ENCODE measurements at regions not wholly inside any gene's neighbourhood (a gene's known extent, or its start where the extent isn't known, plus 50 kb on each side); places are given as distances from the start of the nearest gene placed in this dataset.
"Not testable (repeated sequence)": the region's sequence is repeated elsewhere in the genome, so short reads cannot be mapped to it uniquely, and the experiment has no call there.

DNA sequence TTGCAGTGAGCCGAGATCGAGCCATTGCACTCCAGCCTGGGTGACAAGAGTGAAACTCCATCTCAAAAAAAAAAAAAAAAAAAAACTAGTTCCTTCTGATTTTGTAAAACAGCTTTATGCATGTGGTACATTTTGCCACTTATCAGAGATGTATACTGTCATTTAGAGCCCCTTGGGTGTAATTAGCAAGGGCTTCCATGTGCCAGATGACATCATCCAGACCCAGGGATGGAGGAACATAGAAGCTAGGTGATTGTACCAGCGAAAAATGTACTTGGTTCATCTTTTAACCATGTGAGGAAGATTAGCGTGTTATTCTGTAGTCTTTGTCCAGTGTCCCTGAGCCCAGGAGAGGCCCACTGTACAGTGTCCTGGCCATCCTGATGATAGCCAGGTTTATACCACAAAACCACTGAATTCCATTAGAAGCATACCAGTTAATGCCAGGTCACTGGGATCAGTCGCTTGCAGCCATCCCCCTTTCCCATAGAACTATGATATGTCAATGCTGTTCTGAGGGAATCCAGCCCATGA is 239.3 kb upstream of the SGCD start:
- no peak overlapping the region for H3K4me3 ChIP-seq
- ChIA-PET CTCF (no interaction called here), POLR2A (ENCODE audit: unreplicated experiment) (no interaction called here)
- H3K79me2 ChIP-seq (ENCODE audit: low read depth): no peaks in the 10 kb centered on the region
- H3K4me2 ChIP-seq: no peak overlapping the region
- no peaks in the 10 kb centered on the region for H3K9me2 ChIP-seq (ENCODE audit: insufficient read depth)
- intact Hi-C loops (cut with micrococcal nuclease; ENCODE audit: unreplicated experiment): no loop called here
- H3K36me3 ChIP-seq (ENCODE audit: low read depth): no peaks in the 10 kb centered on the region
- H3K4me1 ChIP-seq (replicated peaks; ENCODE audit: insufficient read depth): no peaks in the 10 kb centered on the region
- no peaks in the 10 kb centered on the region for H3K27me3 ChIP-seq (ENCODE audit: insufficient read depth, low read depth)
- peaks cover 4% of the 10 kb centered on the region; the same call in 1 of the 2 replicates for H3K9me3 ChIP-seq (ENCODE audit: insufficient read depth, low read depth)
- no peaks in the 10 kb centered on the region for H4K20me1 ChIP-seq (ENCODE audit: insufficient read depth)
- no TSS peak for BruUV-seq (replicated peaks)
- H3F3A ChIP-seq (ENCODE audit: insufficient read depth, low read depth): no peaks in the 10 kb centered on the region
- no peak overlapping the region for H2AFZ ChIP-seq
- DNase-seq: no peak
- TF ChIP-seq EZH2 (IDR thresholded peaks at IDR 0.05; ENCODE audit: low read depth): no peak
- TF ChIP-seq, protein P1, sequence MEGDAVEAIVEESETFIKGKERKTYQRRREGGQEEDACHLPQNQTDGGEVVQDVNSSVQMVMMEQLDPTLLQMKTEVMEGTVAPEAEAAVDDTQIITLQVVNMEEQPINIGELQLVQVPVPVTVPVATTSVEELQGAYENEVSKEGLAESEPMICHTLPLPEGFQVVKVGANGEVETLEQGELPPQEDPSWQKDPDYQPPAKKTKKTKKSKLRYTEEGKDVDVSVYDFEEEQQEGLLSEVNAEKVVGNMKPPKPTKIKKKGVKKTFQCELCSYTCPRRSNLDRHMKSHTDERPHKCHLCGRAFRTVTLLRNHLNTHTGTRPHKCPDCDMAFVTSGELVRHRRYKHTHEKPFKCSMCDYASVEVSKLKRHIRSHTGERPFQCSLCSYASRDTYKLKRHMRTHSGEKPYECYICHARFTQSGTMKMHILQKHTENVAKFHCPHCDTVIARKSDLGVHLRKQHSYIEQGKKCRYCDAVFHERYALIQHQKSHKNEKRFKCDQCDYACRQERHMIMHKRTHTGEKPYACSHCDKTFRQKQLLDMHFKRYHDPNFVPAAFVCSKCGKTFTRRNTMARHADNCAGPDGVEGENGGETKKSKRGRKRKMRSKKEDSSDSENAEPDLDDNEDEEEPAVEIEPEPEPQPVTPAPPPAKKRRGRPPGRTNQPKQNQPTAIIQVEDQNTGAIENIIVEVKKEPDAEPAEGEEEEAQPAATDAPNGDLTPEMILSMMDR (conservative IDR thresholded peaks at IDR 0.05): no peak
- no peak overlapping the region for H3K27ac ChIP-seq

DNA sequence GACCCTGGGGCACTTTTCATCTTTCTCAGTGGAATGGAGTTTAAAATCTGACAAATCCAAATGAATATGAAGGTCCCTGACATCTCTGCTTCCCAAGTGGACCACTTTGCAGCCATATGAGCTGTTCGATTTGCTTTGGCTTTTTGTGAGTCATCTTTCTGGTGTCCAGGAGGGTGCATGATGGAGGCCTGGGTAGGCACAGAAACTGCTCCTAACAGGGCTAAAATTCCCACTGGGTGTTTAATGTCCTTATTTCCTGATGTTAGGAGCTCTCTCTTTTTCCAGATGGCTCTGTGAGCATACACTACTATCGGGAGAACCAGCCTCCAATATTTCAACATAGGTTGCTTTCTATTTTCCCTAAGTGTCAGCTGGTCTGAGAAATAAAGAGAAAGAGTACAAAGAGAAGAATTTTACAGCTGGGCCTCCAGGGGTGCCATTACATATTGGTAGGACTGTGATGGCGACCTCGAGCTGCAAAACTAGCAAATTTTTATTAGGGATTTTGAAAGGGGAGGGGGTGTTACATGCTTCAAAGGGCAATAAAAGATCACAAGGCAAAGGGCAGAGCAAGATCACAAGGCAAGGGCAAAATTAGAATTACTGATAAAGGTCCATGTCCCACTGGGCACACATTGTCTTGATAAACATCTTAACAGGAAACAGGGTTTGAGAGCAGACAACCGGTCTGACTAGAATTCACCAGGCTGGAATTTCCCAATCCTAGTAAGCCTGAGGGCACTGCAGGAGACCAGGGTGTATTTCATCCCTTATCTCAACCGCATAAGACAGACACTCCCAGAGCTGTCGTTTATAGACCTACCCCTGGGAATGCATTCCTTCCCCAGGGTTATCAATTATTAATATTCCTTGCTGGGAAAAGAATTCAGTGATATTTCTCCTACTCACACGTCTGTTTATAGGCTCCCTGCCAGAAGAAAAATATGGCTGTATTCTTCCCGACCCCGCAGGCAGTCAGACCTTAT is 236.7 kb upstream of the SGCD start:
- DNase-seq; H4K20me1 ChIP-seq (ENCODE audit: insufficient read depth); H2AFZ ChIP-seq; POLR2A ChIA-PET (ENCODE audit: unreplicated experiment); H3F3A ChIP-seq (ENCODE audit: insufficient read depth, low read depth); H3K79me2 ChIP-seq (ENCODE audit: low read depth); H3K27me3 ChIP-seq (ENCODE audit: insufficient read depth, low read depth); H3K9me3 ChIP-seq (ENCODE audit: insufficient read depth, low read depth); BruUV-seq (replicated peaks); H3K4me1 ChIP-seq (replicated peaks; ENCODE audit: insufficient read depth); CTCF ChIA-PET; H3K4me2 ChIP-seq; H3K9me2 ChIP-seq (ENCODE audit: insufficient read depth); H3K27ac ChIP-seq; intact Hi-C loops (cut with micrococcal nuclease; ENCODE audit: unreplicated experiment); H3K36me3 ChIP-seq (ENCODE audit: low read depth); H3K4me3 ChIP-seq: not testable (repeated sequence)

DNA sequence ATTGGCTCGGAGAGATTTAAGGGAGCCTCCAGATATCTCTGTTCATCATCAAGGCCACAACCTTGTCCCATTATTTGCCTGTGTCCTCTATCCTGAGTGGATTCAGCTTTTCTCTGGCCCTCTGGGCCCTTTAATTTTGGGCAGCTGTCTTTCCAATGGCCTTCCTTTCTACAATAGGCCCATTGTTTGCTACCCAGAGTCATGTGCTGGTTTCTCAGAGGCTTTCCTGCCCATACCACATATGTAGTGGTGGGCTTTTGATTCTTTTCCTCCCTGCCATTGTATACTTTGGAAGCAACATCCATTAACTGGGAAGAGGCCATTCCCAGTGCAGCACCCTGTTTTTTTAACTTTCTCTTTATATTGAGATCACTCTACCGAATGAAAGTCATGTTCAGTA is 233.9 kb upstream of the SGCD start:
- POLR2A ChIA-PET (ENCODE audit: unreplicated experiment): no interaction called here
- H3K27me3 ChIP-seq (ENCODE audit: insufficient read depth, low read depth): no peaks in the 10 kb centered on the region
- CTCF ChIA-PET: no interaction called here

More for the DNA sequence above, 233.9 kb upstream of the SGCD start:
- H3K36me3 ChIP-seq (ENCODE audit: low read depth): no peaks in the 10 kb centered on the region
- H3K27ac ChIP-seq: no peak overlapping the region
- H2AFZ ChIP-seq: no peak overlapping the region
- DNase-seq: no peak
- no peaks in the 10 kb centered on the region for H3K79me2 ChIP-seq (ENCODE audit: low read depth)
- no peaks in the 10 kb centered on the region for H3K4me1 ChIP-seq (replicated peaks; ENCODE audit: insufficient read depth)
- peaks cover 4% of the 10 kb centered on the region; the same call in 1 of the 2 replicates for H3K9me3 ChIP-seq (ENCODE audit: insufficient read depth, low read depth)
- H3K4me2 ChIP-seq: no peak overlapping the region
- BruUV-seq (replicated peaks): no TSS peak
- H3K4me3 ChIP-seq: no peak overlapping the region
- intact Hi-C loops (cut with micrococcal nuclease; ENCODE audit: unreplicated experiment): no loop called here
- H3K9me2 ChIP-seq (ENCODE audit: insufficient read depth): no peaks in the 10 kb centered on the region
- no peaks in the 10 kb centered on the region for H4K20me1 ChIP-seq (ENCODE audit: insufficient read depth)
- TF ChIP-seq, protein P1 (conservative IDR thresholded peaks at IDR 0.05): no peak
- TF ChIP-seq EZH2 (IDR thresholded peaks at IDR 0.05; ENCODE audit: low read depth): no peak
- no peaks in the 10 kb centered on the region for H3F3A ChIP-seq (ENCODE audit: insufficient read depth, low read depth)

Data from PC-9 (cell line).